Neural cell (in vitro differentiated cells): ENCODE measurements at regions not wholly inside any gene's neighbourhood (a gene's known extent, or its start where the extent isn't known, plus 50 kb on each side); places are given as distances from the start of the nearest gene placed in this dataset.

ENCODE experiments used
- H2AFZ ChIP-seq: fragments of 200-600, 300-800 bp; sonication (generic), shearing (Covaris generic); 2 replicates; pipeline ENCODE4 v1.6.0; 2014; ENCODE audit warnings: low read depth, mild to moderate bottlenecking, antibody characterized with exemption, low read length, moderate library complexity
- H3F3A ChIP-seq: fragments of 200-600 bp; shearing (Covaris generic); 2 replicates; pipeline ENCODE4 v1.6.1; 2016; ENCODE audit warnings: mild to moderate bottlenecking, moderate library complexity, mixed read lengths, antibody characterized with exemption, low read length; ENCODE audit not compliant: insufficient read depth, poor library complexity, severe bottlenecking
- H3K27ac ChIP-seq: fragments of 200-600, 300-800 bp; sonication (generic), shearing (Covaris generic); 2 replicates; pipeline ENCODE4 v1.5.1; 2014; ENCODE audit warnings: mild to moderate bottlenecking, low read length, moderate library complexity
- H3K27me3 ChIP-seq: fragments of 300-800, 200-600 bp; sonication (generic), shearing (Covaris generic); 2 replicates; pipeline ENCODE4 v1.6.0; 2014; ENCODE audit warnings: mild to moderate bottlenecking, low read depth, low read length, moderate library complexity; ENCODE audit not compliant: insufficient read depth
- H3K36me3 ChIP-seq: fragments of 300-800, 200-600 bp; sonication (generic), shearing (Covaris generic); 2 replicates; pipeline ENCODE4 v1.5.1; 2014; ENCODE audit warnings: mild to moderate bottlenecking, antibody characterized with exemption, low read length, moderate library complexity; ENCODE audit not compliant: insufficient read depth
- H3K4me2 ChIP-seq: fragments of 300-800, 200-600 bp; sonication (generic), shearing (Covaris generic); 2 replicates; pipeline ENCODE4 v1.6.0; 2014; ENCODE audit warnings: mild to moderate bottlenecking, low read length
- H3K4me3 ChIP-seq: fragments of 300-800, 200-600 bp; sonication (generic), shearing (Covaris generic); 2 replicates; pipeline ENCODE4 v1.5.1; 2014; ENCODE audit warnings: mild to moderate bottlenecking, low read length, moderate library complexity
- H3K79me2 ChIP-seq: fragments of 200-600 bp; shearing (Covaris generic); replicated peaks from 2 replicates; pipeline ENCODE4 v1.6.0; 2014; ENCODE audit warnings: mild to moderate bottlenecking, low read length, moderate library complexity; ENCODE audit not compliant: insufficient read depth
- H3K9ac ChIP-seq: fragments of 300-800, 200-600 bp; sonication (generic), shearing (Covaris generic); 2 replicates; pipeline ENCODE4 v1.6.1; 2016; ENCODE audit warnings: mild to moderate bottlenecking, low read length, mixed read lengths
- H3K9me2 ChIP-seq: fragments of 200-600 bp; shearing (Covaris generic); 2 replicates; pipeline ENCODE4 v1.6.1; 2016; ENCODE audit warnings: mild to moderate bottlenecking, low read length, mixed read lengths; ENCODE audit not compliant: insufficient read depth
- H3K9me3 ChIP-seq: fragments of 200-600, 300-800 bp; sonication (generic), shearing (Covaris generic); 2 replicates; pipeline ENCODE4 v1.6.1; 2016; ENCODE audit warnings: mild to moderate bottlenecking, mixed run types, low read length, moderate library complexity, mixed read lengths
- H4K20me1 ChIP-seq: fragments of 200-600 bp; shearing (Covaris generic); 2 replicates; pipeline ENCODE4 v1.6.1; 2016; ENCODE audit warnings: mild to moderate bottlenecking, mixed run types; ENCODE audit not compliant: insufficient read depth
- CTCF ChIP-seq: fragments of 450-650 bp; IDR thresholded peaks from 2 replicates; pipeline ENCODE4 v1.5.1; 2014; ENCODE audit warnings: antibody characterized with exemption, mild to moderate bottlenecking, moderate library complexity; ENCODE audit not compliant: poor library complexity, severe bottlenecking
- EP300 ChIP-seq: fragments of 450-650 bp; conservative IDR thresholded peaks from 2 replicates; pipeline ENCODE4 v1.6.1; 2014; ENCODE audit warnings: antibody characterized with exemption, mild to moderate bottlenecking, moderate library complexity; ENCODE audit not compliant: poor library complexity, severe bottlenecking
- EZH2 ChIP-seq: fragments of 200-600, 300-800 bp; shearing (Covaris generic), sonication (generic); IDR thresholded peaks from 2 replicates; pipeline ENCODE4 v1.6.1; 2014; ENCODE audit warnings: antibody characterized with exemption, low read length, borderline replicate concordance, mild to moderate bottlenecking; ENCODE audit not compliant: insufficient read depth, poor library complexity, severe bottlenecking
- MXI1 ChIP-seq: fragments of 450-650 bp; conservative IDR thresholded peaks from 2 replicates; pipeline ENCODE4 v1.6.1; 2014; ENCODE audit warnings: antibody characterized with exemption, mild to moderate bottlenecking; ENCODE audit not compliant: poor library complexity, severe bottlenecking
- POLR2AphosphoS5 ChIP-seq: IDR thresholded peaks from 2 replicates; pipeline ENCODE4 v1.6.1; 2012
- RAD21 ChIP-seq: fragments of 450-650 bp; conservative IDR thresholded peaks from 2 replicates; pipeline ENCODE4 v1.6.1; 2014; ENCODE audit warnings: antibody characterized with exemption, mild to moderate bottlenecking, moderate library complexity
- REST ChIP-seq: IDR thresholded peaks from 2 replicates; pipeline ENCODE4 v1.6.1; 2012; ENCODE audit warnings: borderline replicate concordance
- SMC3 ChIP-seq: fragments of 450-650 bp; conservative IDR thresholded peaks from 2 replicates; pipeline ENCODE4 v1.6.1; 2014; ENCODE audit warnings: antibody characterized with exemption, mild to moderate bottlenecking, moderate library complexity; ENCODE audit not compliant: poor library complexity
- TAF1 ChIP-seq: IDR thresholded peaks from 2 replicates; pipeline ENCODE4 v1.6.1; 2012; ENCODE audit warnings: low read depth

GRCh38 chr12:38016602-38017001 is 300.0 kb upstream of the ALG10B start:
- Histone ChIP-seq H3K9me3 (no peaks in the 10 kb centered on the region), H3K9ac (no peak overlapping the region), H3K27ac (no peak overlapping the region), H4K20me1 (no peaks in the 10 kb centered on the region), H3K4me3 (no peak overlapping the region), H3F3A (no peaks in the 10 kb centered on the region), H2AFZ (no peak overlapping the region), H3K36me3 (no peaks in the 10 kb centered on the region), H3K79me2 (no peaks in the 10 kb centered on the region), H3K4me2 (no peak overlapping the region), H3K9me2 (no peaks in the 10 kb centered on the region), H3K27me3 (no peaks in the 10 kb centered on the region)
- TF ChIP-seq MXI1 (no peak), SMC3 (no peak), POLR2AphosphoS5 (no peak), TAF1 (no peak), RAD21 (no peak), CTCF (no peak), REST (no peak), EZH2 (no peak), EP300 (no peak)

- H3K27me3 ChIP-seq: no peaks in the 10 kb centered on the region
- H3K79me2 ChIP-seq: no peaks in the 10 kb centered on the region
- H3F3A ChIP-seq: no peaks in the 10 kb centered on the region
- no peak overlapping the region for H2AFZ ChIP-seq
- H3K27ac ChIP-seq: no peak overlapping the region
- no peak overlapping the region for H3K4me2 ChIP-seq
- H4K20me1 ChIP-seq: no peaks in the 10 kb centered on the region
- H3K9me2 ChIP-seq: no peaks in the 10 kb centered on the region
- H3K36me3 ChIP-seq: no peaks in the 10 kb centered on the region
- H3K4me3 ChIP-seq: no peak overlapping the region
- TF ChIP-seq SMC3 (no peak), EZH2 (no peak), MXI1 (no peak), EP300 (no peak), CTCF (no peak), REST (no peak)
- H3K9ac ChIP-seq: no peak overlapping the region
- H3K9me3 ChIP-seq: no peaks in the 10 kb centered on the region
Measured at GRCh38 chr12:38025916-38026315, 290.7 kb upstream of the ALG10B start.
